Activated CD8-positive, alpha-beta T cell treated with anti-CD3 and anti-CD28 coated beads, Interleukin-2, amount 10 ng/mL, durations not matched to agents 7 days and 5 days (primary cell): ENCODE measurements at regions not wholly inside any gene's neighbourhood (a gene's known extent, or its start where the extent isn't known, plus 50 kb on each side); places are given as distances from the start of the nearest gene placed in this dataset.
"Not testable (repeated sequence)": the region's sequence is repeated elsewhere in the genome, so short reads cannot be mapped to it uniquely, and the experiment has no call there.

Experiments used
- ATAC-seq: fragments of 150-1000 bp; cut with Tn5 transposase; one replicate; pipeline ENCODE4 v1.10.0; 2021; ENCODE audit warnings: moderate library complexity
- CTCF ChIA-PET: fragments of 350-600 bp; sonication (Branson Sonifier 250); formaldehyde crosslinking; loops from one replicate; lab custom pipeline; 2021; ENCODE audit warnings: antibody characterized with exemption; lab: Charles Lee
- POLR2A ChIA-PET: fragments of 350-600 bp; sonication (Branson Sonifier 250); formaldehyde crosslinking; loops from one replicate; lab custom pipeline; 2021; ENCODE audit warnings: antibody characterized with exemption; lab: Charles Lee
- DNase-seq: peaks from one replicate; pipeline ENCODE4 v3.0.0-alpha.2; 2020
- H3K27ac Mint-ChIP-seq: one replicate; pipeline ENCODE4 v1.8.0; 2021; ENCODE audit warnings: mild to moderate bottlenecking, mixed read lengths
- H3K27me3 Mint-ChIP-seq: one replicate; pipeline ENCODE4 v1.8.0; 2021; ENCODE audit warnings: low read depth, mixed read lengths
- H3K36me3 Mint-ChIP-seq: one replicate; pipeline ENCODE4 v1.8.0; 2021; ENCODE audit warnings: low read depth, mixed read lengths
- H3K4me1 Mint-ChIP-seq: one replicate; pipeline ENCODE4 v1.8.0; 2021; ENCODE audit warnings: low read depth, mixed read lengths
- H3K4me3 Mint-ChIP-seq: one replicate; pipeline ENCODE4 v1.8.0; 2021; ENCODE audit warnings: mild to moderate bottlenecking, mixed read lengths
- H3K9me3 Mint-ChIP-seq: one replicate; pipeline ENCODE4 v1.8.0; 2022; ENCODE audit warnings: mixed read lengths; ENCODE audit not compliant: insufficient read depth

GRCh38 chr16:17026600-17027242 is 444.0 kb downstream of the XYLT1 start:
- peaks cover 26% of the 10 kb centered on the region for H3K4me1 Mint-ChIP-seq
- CTCF ChIA-PET = interaction anchor here (0.9 to 1.0 kb wide), 3 partner anchors 9 to 14 kb away, joined by 3 to 6 read pairs (median 3); no protein-coding TSS in a partner anchor

DNA sequence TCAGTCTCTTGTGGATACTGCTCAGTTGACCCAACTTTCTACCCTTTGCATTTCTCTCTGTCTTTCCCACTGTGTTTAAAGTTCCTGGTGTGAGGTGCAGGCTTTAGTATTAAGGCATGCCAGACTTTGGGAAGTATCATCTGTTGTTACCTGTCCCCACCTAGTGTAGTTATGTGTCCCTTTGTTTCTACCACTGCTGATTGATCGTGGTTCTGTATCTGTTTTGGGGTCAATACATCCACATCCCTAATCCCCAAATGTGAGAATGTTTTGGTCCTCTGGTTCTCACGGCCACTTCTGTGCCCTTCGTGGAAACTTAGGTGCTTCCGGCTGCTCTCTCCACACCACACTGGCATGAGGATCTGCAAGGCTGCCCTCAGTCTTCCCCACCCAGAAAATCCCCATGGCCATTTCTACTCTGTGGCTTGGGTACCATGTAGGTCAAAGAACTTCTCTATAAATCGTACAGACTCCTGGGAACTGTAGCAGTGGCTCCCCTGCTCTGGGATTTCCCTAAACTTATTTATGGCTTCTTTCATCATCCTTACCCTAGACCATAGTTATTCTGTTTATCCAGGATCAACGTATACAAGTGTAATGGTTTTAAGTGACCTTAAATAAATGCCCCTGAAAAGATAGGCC is 443.2 kb downstream of the XYLT1 start:
- ChIA-PET POLR2A (no interaction called here), CTCF (interaction anchor here (0.9 to 1.0 kb wide), 2 partner anchors 10 to 14 kb away, joined by 3 to 6 read pairs; no protein-coding TSS in a partner anchor)
- no peak for DNase-seq
- peaks cover 26% of the 10 kb centered on the region for H3K4me1 Mint-ChIP-seq
- H3K27me3 Mint-ChIP-seq = no peaks in the 10 kb centered on the region
- peaks cover 20% of the 10 kb centered on the region for H3K9me3 Mint-ChIP-seq
- H3K4me3 Mint-ChIP-seq = no peak overlapping the region
- H3K36me3 Mint-ChIP-seq = peaks cover 17% of the 10 kb centered on the region
- ATAC-seq = no peak
- H3K27ac Mint-ChIP-seq = no peak overlapping the region

More at GRCh38 chr16:17026600-17027242, 444.0 kb downstream of the XYLT1 start:
- Mint-ChIP-seq H3K27me3 (no peaks in the 10 kb centered on the region), H3K9me3 (peaks cover 20% of the 10 kb centered on the region), H3K27ac (peak overlapping the region; percentile 73), H3K36me3 (peaks cover 17% of the 10 kb centered on the region), H3K4me3 (peak overlapping the region; percentile 32)
- peak; percentile 70 for DNase-seq
- POLR2A ChIA-PET = no interaction called here
- peak; percentile 88 for ATAC-seq

- ChIA-PET POLR2A (no interaction called here), CTCF (no interaction called here)
- peaks cover 17% of the 10 kb centered on the region for H3K36me3 Mint-ChIP-seq
- DNase-seq (no peak), ATAC-seq (no peak)
- peaks cover 20% of the 10 kb centered on the region for H3K9me3 Mint-ChIP-seq
- no peaks in the 10 kb centered on the region for H3K27me3 Mint-ChIP-seq
- no peak overlapping the region for H3K27ac Mint-ChIP-seq
- peaks cover 26% of the 10 kb centered on the region for H3K4me1 Mint-ChIP-seq
- H3K4me3 Mint-ChIP-seq = no peak overlapping the region
Measured at GRCh38 chr16:17029602-17030350, 441.0 kb downstream of the XYLT1 start.

GRCh38 chr16:17031484-17032268 is 439.1 kb downstream of the XYLT1 start:
- no peak overlapping the region for H3K27ac Mint-ChIP-seq
- H3K9me3 Mint-ChIP-seq = peaks cover 24% of the 10 kb centered on the region
- ATAC-seq = no peak
- H3K4me3 Mint-ChIP-seq = no peak overlapping the region
- POLR2A ChIA-PET = no interaction called here
- peaks cover 14% of the 10 kb centered on the region for H3K4me1 Mint-ChIP-seq
- peaks cover 17% of the 10 kb centered on the region for H3K36me3 Mint-ChIP-seq
- H3K27me3 Mint-ChIP-seq = no peaks in the 10 kb centered on the region
- DNase-seq = no peak
- CTCF ChIA-PET = no interaction called here

GRCh38 chr16:17032332-17032731 is 438.4 kb downstream of the XYLT1 start:
- H3K4me3 Mint-ChIP-seq = no peak overlapping the region
- H3K36me3 Mint-ChIP-seq = peaks cover 17% of the 10 kb centered on the region
- ATAC-seq (no peak), DNase-seq (no peak)
- CTCF ChIA-PET = no interaction called here
- peaks cover 7% of the 10 kb centered on the region for H3K4me1 Mint-ChIP-seq
- H3K9me3 Mint-ChIP-seq = peaks cover 24% of the 10 kb centered on the region
- no peak overlapping the region for H3K27ac Mint-ChIP-seq
- H3K27me3 Mint-ChIP-seq = no peaks in the 10 kb centered on the region
- POLR2A ChIA-PET = no interaction called here

- H3K36me3 Mint-ChIP-seq = peaks cover 6% of the 10 kb centered on the region
- peaks cover 18% of the 10 kb centered on the region for H3K9me3 Mint-ChIP-seq
- CTCF ChIA-PET = no interaction called here
- DNase-seq = no peak
- ATAC-seq = no peak
- no peaks in the 10 kb centered on the region for H3K27me3 Mint-ChIP-seq
- no peak overlapping the region for H3K4me3 Mint-ChIP-seq
- H3K27ac Mint-ChIP-seq = no peak overlapping the region
- POLR2A ChIA-PET = no interaction called here
- no peaks in the 10 kb centered on the region for H3K4me1 Mint-ChIP-seq
Measured at GRCh38 chr16:17034477-17035252, 436.1 kb downstream of the XYLT1 start.

GRCh38 chr16:17037499-17037898 is 433.3 kb downstream of the XYLT1 start:
- Mint-ChIP-seq H3K4me1 (no peaks in the 10 kb centered on the region), H3K9me3 (peaks cover 3% of the 10 kb centered on the region), H3K27me3 (no peaks in the 10 kb centered on the region), H3K27ac (no peak overlapping the region), H3K36me3 (no peaks in the 10 kb centered on the region), H3K4me3 (no peak overlapping the region)
- ChIA-PET CTCF (interaction anchor here (1.3 kb wide), 1 partner anchor 156 kb away, joined by 3 read pairs; no protein-coding TSS in a partner anchor), POLR2A (no interaction called here)
- DNase-seq (no peak), ATAC-seq (no peak)

DNA sequence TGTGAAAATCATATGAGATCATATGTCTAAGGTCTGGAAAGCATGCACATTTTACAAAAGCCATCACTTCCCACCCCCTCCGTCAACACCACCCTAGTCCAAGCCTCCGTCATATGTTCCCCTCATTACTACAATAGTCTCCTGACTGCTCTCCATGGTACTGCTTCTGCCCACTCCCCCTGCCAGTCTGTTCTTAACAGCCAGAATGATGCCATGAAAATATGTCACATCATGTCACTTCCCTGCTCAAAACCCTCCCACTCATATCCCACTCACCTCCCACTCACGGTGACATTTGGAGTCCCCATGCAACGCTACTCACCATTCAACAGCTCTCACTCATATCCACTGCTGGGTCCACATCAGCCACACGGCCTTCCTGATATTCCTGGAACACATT is 432.3 kb downstream of the XYLT1 start:
- no peak for ATAC-seq
- no peak for DNase-seq
- Mint-ChIP-seq H3K36me3 (no peaks in the 10 kb centered on the region), H3K9me3 (peaks cover 3% of the 10 kb centered on the region), H3K4me3 (no peak overlapping the region), H3K4me1 (no peaks in the 10 kb centered on the region), H3K27me3 (no peaks in the 10 kb centered on the region), H3K27ac (no peak overlapping the region)
- POLR2A ChIA-PET = no interaction called here
- CTCF ChIA-PET = no interaction called here

DNA sequence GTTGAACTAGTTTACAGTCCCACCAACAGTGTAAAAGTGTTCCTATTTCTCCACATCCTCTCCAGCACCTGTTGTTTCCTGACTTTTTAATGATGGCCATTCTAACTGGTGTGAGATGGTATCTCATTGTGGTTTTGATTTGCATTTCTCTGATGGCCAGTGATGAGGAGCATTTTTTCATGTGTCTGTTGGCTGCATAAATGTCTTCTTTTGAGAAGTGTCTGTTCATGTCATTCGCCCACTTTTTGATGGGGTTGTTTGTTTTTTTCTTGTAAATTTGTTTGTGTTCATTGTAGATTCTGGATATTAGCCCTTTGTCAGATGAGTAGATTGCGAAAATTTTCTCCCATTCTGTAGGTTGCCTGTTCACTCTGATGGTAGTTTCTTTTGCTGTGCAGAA is 421.7 kb downstream of the XYLT1 start:
- CTCF ChIA-PET, H3K4me1 Mint-ChIP-seq, ATAC-seq, H3K4me3 Mint-ChIP-seq, DNase-seq, POLR2A ChIA-PET, H3K36me3 Mint-ChIP-seq, H3K9me3 Mint-ChIP-seq, H3K27me3 Mint-ChIP-seq, H3K27ac Mint-ChIP-seq: not testable (repeated sequence)

GRCh38 chr16:17050468-17050867 is 420.3 kb downstream of the XYLT1 start:
- POLR2A ChIA-PET = no interaction called here
- Mint-ChIP-seq H3K9me3 (peaks cover 8% of the 10 kb centered on the region), H3K4me3 (no peak overlapping the region)

More at GRCh38 chr16:17050468-17050867, 420.3 kb downstream of the XYLT1 start:
- Mint-ChIP-seq H3K36me3 (no peaks in the 10 kb centered on the region), H3K4me1 (no peaks in the 10 kb centered on the region), H3K27ac (no peak overlapping the region), H3K27me3 (peaks cover 3% of the 10 kb centered on the region)
- DNase-seq = no peak
- CTCF ChIA-PET = no interaction called here
- ATAC-seq = no peak
